Endothelial cell of umbilical vein (primary cell): ENCODE measurements at regions not wholly inside any gene's neighbourhood (a gene's known extent, or its start where the extent isn't known, plus 50 kb on each side); places are given as distances from the start of the nearest gene placed in this dataset.

ENCODE experiments used
- BruUV-seq: library from RNA; stranded (reverse); fragments of 400-500 nt; replicated peaks from 2 replicates; lab custom pipeline; 2021; lab: Mats Ljungman, UMichigan
- CTCF ChIA-PET: fragments of 300-600, 350-600 bp; sonication (Branson Sonifier 250); formaldehyde crosslinking; loops from one replicate; lab custom pipeline; 2021; ENCODE audit warnings: antibody characterized with exemption, inconsistent platforms; lab: Charles Lee
- POLR2A ChIA-PET: fragments of 300-600, 350-600 bp; sonication (Branson Sonifier 250); formaldehyde crosslinking; loops from one replicate; lab custom pipeline; 2021; ENCODE audit warnings: antibody characterized with exemption, inconsistent platforms; lab: Charles Lee
- DNase-seq: peaks from one replicate; pipeline ENCODE4 v3.0.0-alpha.2; 2011; ENCODE audit warnings: low read depth, low spot score
- FAIRE-seq: peaks from 2 replicates; lab custom pipeline; 2011; peaks lifted over from hg19 to GRCh38; lab: Jason Lieb, UNC
- H2AFZ ChIP-seq: 2 replicates; pipeline ENCODE4 v1.6.0; 2012; ENCODE audit warnings: low read depth, low read length, control low read depth, inconsistent platforms
- H3K27ac ChIP-seq: 2 replicates; pipeline ENCODE4 v1.5.1; 2011; ENCODE audit warnings: low read depth, mild to moderate bottlenecking, control low read depth, low read length, moderate library complexity; ENCODE audit not compliant: insufficient read depth
- H3K27me3 ChIP-seq, 2 experiments: 2 replicates each; pipeline versions ENCODE4 v1.6.0 to v1.6.1; 2011; ENCODE audit warnings: low read length in 2 of 2, mixed read lengths in 1 of 2; ENCODE audit not compliant: control insufficient read depth in 2 of 2, insufficient read depth in 2 of 2
- H3K36me3 ChIP-seq, 2 experiments: 2 replicates in 1 of 2; 3 replicates in 1 of 2; pipeline ENCODE4 v1.5.1; 2011; ENCODE audit warnings: low read length in 2 of 2, mild to moderate bottlenecking in 1 of 2, moderate library complexity in 1 of 2; ENCODE audit not compliant: control insufficient read depth in 2 of 2, insufficient read depth in 2 of 2; ENCODE audit errors: extremely low read depth in 1 of 2
- H3K4me1 ChIP-seq: 3 replicates; pipeline ENCODE4 v1.5.1; 2011; ENCODE audit warnings: mild to moderate bottlenecking, low read length; ENCODE audit not compliant: control insufficient read depth, insufficient read depth; ENCODE audit errors: extremely low read depth
- H3K4me2 ChIP-seq: 2 replicates; pipeline ENCODE4 v1.6.1; 2011; ENCODE audit warnings: low read length, control low read depth, mixed read lengths; ENCODE audit not compliant: insufficient read depth
- H3K4me3 ChIP-seq, 3 experiments: fragments of 200-600 bp in 1 of 3; sonication (generic), shearing (Covaris generic) in 1 of 3; replicated peaks in 1 of 3; 2 replicates each; pipeline ENCODE4 v1.5.1; 2011 to 2016; ENCODE audit warnings: control low read depth in 3 of 3, low read length in 3 of 3, mild to moderate bottlenecking in 2 of 3, inconsistent platforms in 1 of 3, low read depth in 1 of 3, moderate library complexity in 1 of 3; ENCODE audit not compliant: insufficient read depth in 1 of 3
- H3K79me2 ChIP-seq: 2 replicates; pipeline ENCODE4 v1.6.0; 2012; ENCODE audit warnings: low read length, inconsistent platforms; ENCODE audit not compliant: control insufficient read depth, insufficient read depth
- H3K9ac ChIP-seq: replicated peaks from 2 replicates; pipeline ENCODE3; 2011; ENCODE audit warnings: low read length, control low read depth; ENCODE audit not compliant: insufficient read depth; ENCODE audit errors: extremely low read depth
- H3K9me1 ChIP-seq: replicated peaks from 3 replicates; pipeline ENCODE4 v1.6.0; 2011; ENCODE audit warnings: mild to moderate bottlenecking, low read length; ENCODE audit not compliant: control insufficient read depth, insufficient read depth; ENCODE audit errors: extremely low read depth
- H3K9me3 ChIP-seq: replicated peaks from 2 replicates; pipeline ENCODE4 v1.5.1; 2012; ENCODE audit warnings: low read length, inconsistent platforms; ENCODE audit not compliant: control insufficient read depth, insufficient read depth
- H4K20me1 ChIP-seq: replicated peaks from 2 replicates; pipeline ENCODE3; 2011; ENCODE audit warnings: mild to moderate bottlenecking, low read length; ENCODE audit not compliant: control insufficient read depth, insufficient read depth; ENCODE audit errors: extremely low read depth
- CTCF ChIP-seq, 2 donors: IDR thresholded peaks; 1 replicate in 1 of 2; 2 replicates in 1 of 2; pipeline ENCODE4 v1.5.1; 2011; ENCODE audit warnings: low read length in 2 of 2, mild to moderate bottlenecking in 2 of 2, moderate library complexity in 2 of 2, control low read depth in 1 of 2, inconsistent platforms in 1 of 2, low read depth in 1 of 2; ENCODE audit not compliant: insufficient read depth in 1 of 2; ENCODE audit errors: extremely low read depth in 1 of 2
- EZH2 ChIP-seq: IDR thresholded peaks from 2 replicates; pipeline ENCODE4 v1.6.1; 2012; ENCODE audit warnings: borderline replicate concordance, low read depth, mild to moderate bottlenecking, moderate library complexity, low read length, inconsistent platforms; ENCODE audit not compliant: severe bottlenecking
- FOS ChIP-seq: IDR thresholded peaks from 2 replicates; pipeline ENCODE4 v1.6.1; 2011; ENCODE audit warnings: mild to moderate bottlenecking, low read length, moderate library complexity, borderline replicate concordance; ENCODE audit not compliant: insufficient read depth
- GATA2 ChIP-seq: IDR thresholded peaks from 2 replicates; pipeline ENCODE4 v1.7.0; 2011; ENCODE audit warnings: low read depth, mild to moderate bottlenecking, moderate library complexity, mixed read lengths, low read length; ENCODE audit not compliant: insufficient read length, insufficient read depth
- JUN ChIP-seq: IDR thresholded peaks from 2 replicates; pipeline ENCODE4 v1.6.1; 2011; ENCODE audit warnings: borderline replicate concordance, low read depth; ENCODE audit not compliant: insufficient read length, insufficient read depth
- MAX ChIP-seq: IDR thresholded peaks from 2 replicates; pipeline ENCODE4 v1.6.1; 2011; ENCODE audit not compliant: insufficient read depth, insufficient read length
- MYC ChIP-seq: IDR thresholded peaks from one replicate; pipeline ENCODE4 v1.6.1; 2011; ENCODE audit warnings: mild to moderate bottlenecking, low read depth, low read length
- POLR2A ChIP-seq: IDR thresholded peaks from 2 replicates; pipeline ENCODE4 v1.6.1; 2012; ENCODE audit warnings: low read depth, mild to moderate bottlenecking, control low read depth, low read length
- POLR2AphosphoS5 ChIP-seq: IDR thresholded peaks from 2 replicates; pipeline ENCODE4 v1.6.1; 2012; ENCODE audit warnings: low read depth, mild to moderate bottlenecking, control low read depth, low read length, moderate library complexity; ENCODE audit not compliant: insufficient read depth
- dilution Hi-C: fragments of 300-500 bp; cut with MboI; formaldehyde crosslinking; loops from one replicate; pipeline ENCODE4 v1.15.0; 2019; ENCODE audit warnings: low sequenced_read_pairs; ENCODE audit not compliant: extremely low pct_ligation_motif_present
- intact Hi-C: fragments of 100-400 bp; cut with micrococcal nuclease; formaldehyde crosslinking; loops from one replicate; pipeline ENCODE4 v1.10.0; 2022

GRCh38 chr13:28553971-28554370 is 59.0 kb upstream of the FLT1 start:
- POLR2A ChIA-PET = no interaction called here
- CTCF ChIA-PET = interaction anchor here (0.6 to 1.5 kb wide), 3 partner anchors 14 to 104 kb away, joined by 3 to 4 read pairs (median 4); no protein-coding TSS in a partner anchor
- Histone ChIP-seq H3K9ac (no peak overlapping the region), H3K4me3 (no peak overlapping the region), H3K9me3 (no peaks in the 10 kb centered on the region), H2AFZ (no peak overlapping the region), H3K27me3 (no peaks in the 10 kb centered on the region), H3K27ac (no peak overlapping the region), H3K79me2 (no peaks in the 10 kb centered on the region), H3K4me2 (no peak overlapping the region), H3K4me1 (peaks cover 8% of the 10 kb centered on the region), H4K20me1 (no peaks in the 10 kb centered on the region), H3K36me3 (no peaks in the 10 kb centered on the region), H3K9me1 (no peaks in the 10 kb centered on the region)
- FAIRE-seq (no peak), DNase-seq (no peak)
- TF ChIP-seq GATA2 = no peak
- no peak for TF ChIP-seq JUN
- TF ChIP-seq POLR2AphosphoS5 = no peak
- no peak for TF ChIP-seq EZH2
- TF ChIP-seq FOS = no peak
- no peak for TF ChIP-seq MAX
- TF ChIP-seq POLR2A = no peak
- no peak for TF ChIP-seq MYC
- TF ChIP-seq CTCF (IDR thresholded peaks at IDR 0.05; ENCODE audit: extremely low read depth in 1 of 2, insufficient read depth in 1 of 2, low read depth in 1 of 2, low read length in 2 of 2) = no peak
- dilution Hi-C loops (no loop called here), intact Hi-C loops (no loop called here)
- no TSS peak for BruUV-seq
